ENCODE measurements at regions not wholly inside any gene's neighbourhood (a gene's known extent, or its start where the extent isn't known, plus 50 kb on each side); places are given as distances from the start of the nearest gene placed in this dataset.

GRCh38 chr11:33642461-33643166 is 58.0 kb downstream of the C11orf91 start:
- H3K36me3 ChIP-seq (ENCODE audit: insufficient read depth in 1 of 2, low read depth in 1 of 2): no peaks in the 10 kb centered on the region
- intact Hi-C loops (cut with DNase I): no loop called here
- peaks cover 2% of the 10 kb centered on the region for H3K9me3 ChIP-seq
- H3K27me3 ChIP-seq (ENCODE audit: insufficient read depth in 3 of 3, low read length in 2 of 3): no peaks in the 10 kb centered on the region
- no peak overlapping the region for H3K4me3 ChIP-seq
- WGBS, 3 donors: 90 to 95% (median 93%) methylated on average over 8 of the region's 8 CpGs
- H3K27ac ChIP-seq: no peak overlapping the region
- H3K4me1 ChIP-seq: no peaks in the 10 kb centered on the region
- no peak for TF ChIP-seq CTCF (IDR thresholded peaks at IDR 0.05)
- ATAC-seq (no peak), DNase-seq (no peak)

GRCh38 chr11:33640730-33641371 is 59.8 kb downstream of the C11orf91 start:
- 39 to 61% (median 40%) methylated on average over 8 of the region's 8 CpGs for WGBS, 3 donors
- ATAC-seq: no peak
- intact Hi-C loops (cut with DNase I): no loop called here

GRCh38 chr11:33638608-33639007 is 62.0 kb downstream of the C11orf91 start:
- Histone ChIP-seq H3K4me3 (no peak overlapping the region), H3K36me3 (ENCODE audit: insufficient read depth in 1 of 2, low read depth in 1 of 2) (no peaks in the 10 kb centered on the region), H3K4me1 (no peaks in the 10 kb centered on the region), H3K27me3 (ENCODE audit: insufficient read depth in 3 of 3, low read length in 2 of 3) (no peaks in the 10 kb centered on the region), H3K27ac (no peak overlapping the region), H3K9me3 (peaks cover 2% of the 10 kb centered on the region)
- no peak for DNase-seq
- WGBS, 3 donors: 39 to 47% (median 43%) methylated on average over 1 of the region's 1 CpG
- no peak for ATAC-seq
- no peak for TF ChIP-seq CTCF (IDR thresholded peaks at IDR 0.05)
- intact Hi-C loops (cut with DNase I): no loop called here

More at GRCh38 chr11:33640730-33641371, 59.8 kb downstream of the C11orf91 start:
- no peak for TF ChIP-seq CTCF (IDR thresholded peaks at IDR 0.05)
- H3K27me3 ChIP-seq (ENCODE audit: insufficient read depth in 3 of 3, low read length in 2 of 3): no peaks in the 10 kb centered on the region
- no peak for DNase-seq
- H3K4me3 ChIP-seq: no peak overlapping the region
- H3K9me3 ChIP-seq: peaks cover 2% of the 10 kb centered on the region
- no peaks in the 10 kb centered on the region for H3K4me1 ChIP-seq
- no peak overlapping the region for H3K27ac ChIP-seq
- H3K36me3 ChIP-seq (ENCODE audit: insufficient read depth in 1 of 2, low read depth in 1 of 2): no peaks in the 10 kb centered on the region

GRCh38 chr11:33636104-33636503 is 64.5 kb downstream of the C11orf91 start:
- no peak overlapping the region for H3K27ac ChIP-seq
- intact Hi-C loops (cut with DNase I): no loop called here
- TF ChIP-seq CTCF (IDR thresholded peaks at IDR 0.05): no peak
- no peaks in the 10 kb centered on the region for H3K4me1 ChIP-seq
- no peak for ATAC-seq
- H3K4me3 ChIP-seq: no peak overlapping the region
- H3K9me3 ChIP-seq: peaks cover 2% of the 10 kb centered on the region
- H3K36me3 ChIP-seq (ENCODE audit: insufficient read depth in 1 of 2, low read depth in 1 of 2): no peaks in the 10 kb centered on the region
- no peaks in the 10 kb centered on the region for H3K27me3 ChIP-seq (ENCODE audit: insufficient read depth in 3 of 3, low read length in 2 of 3)
- WGBS, 3 donors: 92 to 95% (median 93%) methylated on average over 6 of the region's 6 CpGs
- DNase-seq: no peak

Measured in psoas muscle (tissue), 7 donors.